Fibroblast of skin of right quadriceps (primary cell): ENCODE measurements at regions not wholly inside any gene's neighbourhood (a gene's known extent, or its start where the extent isn't known, plus 50 kb on each side); places are given as distances from the start of the nearest gene placed in this dataset.

Experiments
- DNase-seq: peaks from one replicate; pipeline ENCODE4 v3.0.0-alpha.2; 2013

DNA sequence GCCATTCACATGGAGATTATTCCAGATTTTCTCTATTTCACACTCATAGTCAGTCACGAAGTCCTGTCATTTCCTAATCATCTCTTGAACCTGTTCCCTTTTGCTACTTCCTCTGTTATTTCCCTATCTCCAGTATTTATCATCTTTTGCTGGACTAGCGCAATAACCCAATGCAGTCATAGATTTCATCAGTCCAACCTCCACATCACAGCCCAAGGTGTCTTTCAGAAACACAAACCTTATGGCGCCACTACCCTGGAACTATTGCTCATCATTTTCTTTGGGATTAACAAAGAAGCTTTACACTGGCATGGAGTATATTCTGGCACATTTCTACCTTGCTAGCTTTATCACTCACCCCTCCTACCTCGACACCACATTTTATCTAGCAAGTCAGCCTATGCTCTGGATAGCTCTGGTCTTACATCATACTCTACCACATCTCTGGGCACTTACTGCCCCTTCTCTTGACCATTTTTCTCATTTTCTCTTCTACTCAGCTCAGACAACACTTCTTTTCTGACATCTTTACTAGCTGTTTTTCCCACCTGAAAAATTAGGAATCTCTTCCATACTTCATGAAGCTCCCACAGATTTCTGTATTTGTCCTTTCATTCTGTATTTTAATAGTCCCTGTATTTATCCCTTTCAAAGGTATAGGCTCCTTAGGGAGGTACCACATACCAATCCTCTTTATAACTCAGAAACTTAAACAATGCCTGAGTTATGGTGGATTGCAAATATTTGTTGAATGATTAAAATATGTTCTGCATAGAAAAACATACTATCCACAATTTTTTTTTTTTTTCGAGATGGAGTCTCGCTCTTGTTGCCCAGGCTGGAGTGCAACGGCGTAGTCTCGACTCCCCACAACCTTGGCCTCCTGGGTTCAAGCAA lies 534.7 kb downstream of the KLF12 start:
- DNase-seq, result no peak

DNA sequence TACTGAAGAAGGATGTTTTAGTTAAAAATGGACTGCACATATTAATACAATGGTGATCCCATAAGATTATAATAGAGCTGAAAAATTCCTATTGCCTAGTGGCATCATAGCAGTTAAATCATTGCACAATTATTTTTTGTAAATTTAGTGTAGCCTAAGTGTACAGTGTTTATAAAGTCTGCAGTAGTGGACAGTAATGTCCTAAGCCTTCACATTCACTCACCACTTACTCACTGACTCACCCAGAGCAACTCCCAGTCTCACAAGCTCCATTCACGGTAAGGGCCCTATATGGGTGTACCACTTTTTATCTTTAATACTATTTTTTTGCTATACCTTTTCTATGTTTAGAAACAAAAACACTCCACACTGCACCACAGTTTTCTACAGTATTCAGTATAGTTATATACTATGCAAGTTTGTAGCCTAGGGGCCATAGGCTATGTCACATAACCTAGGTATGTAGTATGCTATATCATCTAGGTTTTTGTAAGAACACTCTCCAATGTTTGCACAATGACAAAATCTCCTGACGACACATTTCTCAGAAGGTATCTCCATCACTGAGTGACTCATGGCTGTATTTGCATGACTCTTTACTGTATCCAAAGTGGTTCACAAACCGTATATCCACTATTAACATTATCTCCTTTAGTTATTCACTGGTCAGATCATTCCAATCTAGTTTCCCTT lies 536.0 kb downstream of the KLF12 start:
- peak; percentile 46 for DNase-seq

DNA sequence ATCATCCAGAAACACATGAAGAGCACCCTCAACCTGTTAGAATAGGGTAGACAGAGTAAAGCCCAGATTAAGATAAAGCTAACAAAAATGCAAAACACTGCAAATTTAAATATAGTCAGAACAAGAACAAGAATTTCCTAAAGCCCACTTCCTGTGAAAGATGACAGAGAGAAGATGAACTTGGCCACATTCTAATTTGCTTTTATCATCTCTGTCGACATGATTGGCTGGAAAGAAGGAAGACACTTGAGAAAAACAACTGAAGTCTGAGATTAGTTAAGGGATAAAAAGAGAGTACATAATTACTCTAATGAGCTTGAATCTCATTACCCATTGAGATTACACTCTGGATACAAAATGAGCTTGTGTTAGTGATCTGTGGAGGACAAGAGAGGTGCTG lies 537.6 kb downstream of the KLF5 start:
- DNase-seq, result no peak

DNA sequence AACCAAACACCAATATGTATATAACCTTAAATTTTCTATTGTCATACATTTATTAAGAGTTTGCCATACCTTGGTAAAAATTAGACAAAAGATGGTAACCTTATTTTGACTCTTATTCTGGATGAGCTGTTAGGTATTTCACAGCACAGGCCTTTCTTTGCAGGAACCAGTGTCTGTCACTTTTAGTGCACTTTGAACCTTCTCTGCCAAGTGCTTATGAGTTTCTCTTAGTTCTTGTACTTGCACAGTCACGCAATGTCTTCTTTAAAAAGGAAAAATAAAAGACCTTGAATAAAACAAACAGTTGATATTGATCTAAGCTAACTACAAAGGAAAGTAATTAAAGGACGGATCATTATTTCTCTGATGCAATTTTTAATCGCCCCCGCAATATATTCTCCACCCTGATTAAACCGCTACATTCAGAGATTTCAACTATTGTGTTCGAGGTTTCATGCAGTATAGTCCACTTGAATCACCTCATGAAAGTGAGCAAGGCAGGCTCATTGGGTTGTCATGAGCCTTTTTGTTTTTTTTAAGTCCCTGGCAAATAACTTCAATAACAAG lies 534.5 kb downstream of the KLF5 start:
- DNase-seq, result no peak

DNA sequence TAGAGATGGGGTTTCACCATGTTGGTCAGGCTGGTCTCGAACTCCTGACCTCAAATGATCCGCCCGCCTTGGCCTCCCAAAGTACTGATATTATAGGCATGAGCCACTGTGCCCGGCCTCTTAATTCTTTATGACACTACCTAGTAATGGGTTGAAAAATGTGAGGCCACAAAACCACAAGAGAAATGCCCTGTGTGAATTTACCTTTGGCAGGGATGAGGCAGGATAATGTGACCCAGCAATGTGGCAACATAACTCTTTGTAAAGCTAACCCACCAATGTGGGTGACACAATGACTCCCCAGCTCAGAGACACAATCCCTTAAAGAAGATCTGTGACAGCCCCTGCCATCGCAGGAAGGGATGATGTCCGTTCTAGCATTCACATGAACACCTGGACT lies 533.1 kb downstream of the KLF5 start:
- no peak for DNase-seq

DNA sequence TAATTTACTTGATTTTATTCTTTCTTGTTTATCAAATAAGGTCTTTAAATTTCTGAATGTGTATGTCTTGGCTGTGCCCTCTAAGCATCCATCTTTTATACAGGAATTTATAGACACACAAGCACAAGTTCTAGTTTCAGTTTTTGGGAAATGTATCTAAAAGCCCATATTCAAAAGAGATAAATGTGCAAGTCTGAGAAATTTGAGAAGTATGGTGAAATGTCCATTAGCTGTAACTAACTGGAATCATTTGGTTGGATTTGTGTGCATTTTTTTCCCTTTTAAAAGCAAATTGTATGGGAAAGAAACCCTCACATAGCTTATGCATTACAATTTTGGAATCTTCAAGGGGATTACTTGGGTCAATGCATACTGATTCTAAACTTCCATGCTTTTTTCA lies 532.0 kb downstream of the KLF5 start:
- DNase-seq, result no peak

DNA sequence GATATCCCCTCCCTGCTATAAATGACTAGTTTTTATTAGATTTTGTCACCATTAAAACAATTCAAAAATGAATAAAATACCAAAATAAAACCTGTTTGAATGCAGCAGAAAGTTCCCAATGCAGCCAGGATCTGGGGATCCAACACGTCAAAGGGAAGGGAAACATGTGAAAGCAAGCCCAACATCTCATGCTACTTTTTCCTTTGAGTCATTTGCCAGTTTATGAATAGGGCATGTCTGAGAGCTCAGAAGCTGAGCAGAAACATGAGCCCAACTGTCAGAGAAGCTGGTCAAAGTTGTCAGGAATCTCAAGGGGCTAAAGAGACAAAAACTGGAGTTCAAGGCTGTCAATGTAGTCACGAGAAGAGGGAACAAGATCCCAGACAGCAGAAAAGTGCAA lies 526.4 kb downstream of the KLF5 start:
- DNase-seq, result no peak

DNA sequence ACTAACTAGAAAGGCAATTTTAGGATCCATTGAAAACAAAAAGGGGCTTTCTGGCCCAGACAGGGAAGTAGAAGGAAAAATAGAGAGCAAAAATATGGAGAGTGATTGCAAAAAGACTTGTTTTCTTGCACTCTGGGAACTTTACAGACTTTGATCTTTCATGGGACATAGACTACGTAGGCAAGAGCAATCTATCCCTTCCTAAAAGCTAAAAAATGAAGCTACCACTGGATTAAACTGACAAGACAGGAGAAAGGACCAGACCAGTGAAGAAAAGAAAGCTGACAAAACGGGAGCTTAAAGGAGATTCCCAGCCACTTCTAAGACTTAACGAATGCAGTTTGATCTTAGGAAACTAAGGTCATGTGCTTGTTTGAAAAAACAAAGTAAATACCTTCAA lies 524.5 kb downstream of the KLF5 start:
- no peak for DNase-seq

DNA sequence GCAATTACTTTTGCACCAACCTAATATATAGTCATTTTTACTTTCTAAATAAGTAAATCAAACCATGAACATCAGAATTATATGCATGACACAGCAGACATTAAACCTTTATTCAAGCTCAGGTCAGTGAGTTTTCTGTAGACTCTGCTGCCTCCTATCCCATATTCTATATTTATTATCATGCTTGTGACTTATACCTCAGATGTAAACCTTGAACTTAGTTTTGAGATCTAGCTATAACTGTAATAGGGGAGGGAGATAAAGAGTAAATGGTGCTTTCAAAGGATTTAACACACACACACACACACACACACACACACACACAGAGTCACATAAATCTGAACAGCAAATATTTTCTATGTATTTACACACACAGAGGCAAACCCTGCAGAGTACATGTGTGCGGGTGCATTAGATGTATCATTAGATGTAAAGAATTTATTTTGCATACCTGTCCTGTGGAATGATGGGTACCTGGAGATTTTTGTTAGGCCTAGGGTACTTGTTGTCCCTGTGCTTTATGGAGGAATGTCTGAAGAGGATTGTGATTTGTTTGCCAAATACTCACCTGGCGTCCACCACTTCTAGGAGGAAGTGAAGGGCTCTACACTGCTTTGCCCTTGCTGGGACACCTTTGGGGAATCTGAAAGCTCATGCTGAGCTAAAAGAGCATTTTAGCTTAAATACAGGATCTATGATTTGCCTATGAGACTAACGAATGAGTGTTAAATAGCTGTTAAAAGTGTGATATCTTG lies 521.9 kb downstream of the KLF5 start:
- DNase-seq, result no peak

DNA sequence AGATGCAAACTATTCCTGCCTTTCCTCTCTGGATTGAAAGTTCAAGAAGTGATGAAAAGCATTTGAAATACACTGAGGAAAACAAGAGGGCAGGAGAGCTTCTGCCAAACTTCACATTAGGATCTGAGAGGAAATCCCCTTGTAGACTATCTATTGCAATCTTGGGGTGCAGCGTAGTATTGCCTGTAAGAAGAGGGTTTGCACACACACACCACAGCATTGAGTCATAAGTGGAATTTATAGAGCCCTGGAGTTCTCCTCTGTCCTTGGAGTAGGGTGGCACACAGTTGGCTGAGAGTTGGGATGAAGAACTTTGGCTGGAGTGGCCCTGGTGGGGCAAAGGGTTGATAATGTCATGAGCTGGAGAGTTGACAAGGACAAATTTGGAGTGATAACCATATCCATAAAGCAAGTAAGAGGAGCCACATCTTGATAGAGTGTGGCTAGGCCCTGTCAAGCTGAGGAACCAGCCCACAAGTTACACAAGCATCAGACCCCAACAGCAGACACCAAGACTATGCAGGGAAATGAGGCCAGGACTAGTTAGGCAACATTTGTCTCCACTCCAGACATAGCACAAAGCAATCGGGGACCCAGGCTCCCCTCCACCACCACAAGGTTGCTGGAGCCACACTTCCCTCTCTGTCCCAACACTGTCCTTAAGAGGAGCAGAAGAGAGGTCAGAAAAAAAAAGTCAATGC lies 520.9 kb downstream of the KLF5 start:
- no peak for DNase-seq

DNA sequence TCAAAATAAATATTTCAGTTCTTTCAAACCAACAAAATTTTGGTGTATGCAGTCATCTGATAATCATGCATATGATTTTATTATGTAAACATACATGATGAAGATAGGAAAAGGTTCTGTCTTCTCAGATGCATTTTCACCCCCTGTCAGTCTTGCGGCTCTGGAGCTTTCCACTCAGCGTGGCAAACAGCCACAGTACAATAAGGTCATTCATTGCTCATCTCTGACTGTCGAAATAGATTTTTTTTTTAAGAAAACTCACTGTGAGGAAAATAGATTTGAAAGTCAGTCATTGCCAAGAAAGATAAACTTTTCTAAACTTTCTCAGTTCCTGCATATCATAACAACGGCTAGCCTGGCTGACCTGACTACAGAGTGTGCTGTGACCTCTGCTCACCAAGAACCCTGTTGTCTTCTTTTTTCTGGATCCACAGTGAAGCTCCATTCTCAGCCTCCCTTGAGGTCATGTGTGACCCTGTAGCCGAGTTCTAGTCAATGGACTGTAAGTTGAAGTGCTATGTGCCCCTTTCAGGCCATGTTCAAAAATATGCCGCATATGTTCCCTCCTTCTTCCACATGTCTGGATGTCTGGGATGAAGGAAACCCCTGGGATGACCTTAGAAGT lies 519.6 kb downstream of the KLF5 start:
- DNase-seq, result no peak

DNA sequence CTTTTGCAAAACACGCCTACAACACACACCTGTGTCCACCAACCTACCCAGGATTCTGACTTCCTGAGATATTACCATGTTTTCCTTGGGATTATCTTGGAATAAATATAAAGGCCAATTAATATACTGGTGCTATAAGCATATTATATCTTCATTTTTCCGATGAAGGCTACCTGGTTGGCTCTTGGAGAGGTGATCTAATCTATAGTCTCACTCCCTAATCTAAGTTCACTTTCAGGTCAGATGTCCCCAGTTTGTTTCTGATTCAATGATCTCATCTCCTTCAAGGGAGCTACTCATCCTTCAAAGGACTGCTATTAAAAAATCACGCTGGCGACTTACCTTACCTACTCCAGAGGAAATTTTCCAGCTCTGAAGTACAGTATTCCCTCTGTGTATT lies 517.5 kb downstream of the KLF5 start:
- no peak for DNase-seq

DNA sequence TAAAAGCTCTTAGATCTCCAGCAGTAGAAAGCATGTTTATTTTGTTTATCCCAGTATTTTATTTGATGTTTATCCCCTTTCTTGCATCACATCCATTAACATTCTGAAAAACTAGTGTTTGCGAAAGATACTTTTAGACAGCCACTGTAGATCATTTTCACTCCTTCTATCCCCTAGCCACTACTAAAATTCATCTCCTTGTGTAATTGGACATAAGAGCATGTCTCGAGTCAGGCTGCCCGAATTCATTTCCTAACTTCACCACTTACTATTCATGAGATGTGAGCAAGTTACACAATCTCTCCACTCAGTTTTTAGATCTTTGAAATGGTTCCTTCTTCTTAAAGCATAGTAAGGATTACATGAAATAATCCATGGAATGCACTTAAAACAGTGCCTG lies 514.0 kb downstream of the KLF5 start:
- DNase-seq, result no peak

DNA sequence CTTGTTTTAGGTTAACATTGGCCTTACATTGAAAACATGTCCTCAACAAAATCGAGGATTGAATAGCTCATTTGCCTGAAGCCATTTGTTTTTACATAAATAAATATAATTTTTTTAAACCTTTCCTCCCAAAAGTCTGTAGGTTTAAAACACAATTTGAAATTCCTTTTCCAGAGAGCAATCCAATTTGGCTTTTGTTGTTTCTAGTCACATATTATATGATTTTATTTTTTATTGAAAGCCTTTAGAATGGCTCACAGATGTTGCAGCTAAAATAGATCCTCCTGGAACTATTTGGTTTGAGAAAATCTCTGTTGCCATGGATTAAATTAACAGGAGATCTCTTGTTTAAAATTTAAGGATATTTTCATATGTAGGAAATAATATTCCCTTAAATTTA lies 512.6 kb downstream of the KLF5 start:
- no peak for DNase-seq

DNA sequence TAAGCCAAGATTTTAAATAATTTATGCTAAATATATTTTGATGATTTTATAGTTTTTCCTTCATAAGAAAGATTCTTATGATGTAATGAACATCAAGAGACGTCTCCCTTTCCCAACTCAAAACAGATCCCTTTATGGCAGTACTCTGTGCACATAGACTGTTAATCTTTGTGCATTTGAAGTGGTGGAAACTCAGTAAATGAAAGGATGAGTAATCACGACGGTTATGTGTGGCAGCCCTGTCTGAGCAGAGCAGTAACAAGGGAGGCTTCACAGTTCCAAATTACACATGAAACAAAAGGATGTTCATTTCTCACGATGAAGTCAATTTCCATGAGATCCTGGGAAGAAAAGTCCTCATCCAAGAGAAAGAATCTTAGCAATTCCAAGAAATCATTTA lies 498.1 kb downstream of the KLF5 start:
- peak; percentile 11 for DNase-seq

DNA sequence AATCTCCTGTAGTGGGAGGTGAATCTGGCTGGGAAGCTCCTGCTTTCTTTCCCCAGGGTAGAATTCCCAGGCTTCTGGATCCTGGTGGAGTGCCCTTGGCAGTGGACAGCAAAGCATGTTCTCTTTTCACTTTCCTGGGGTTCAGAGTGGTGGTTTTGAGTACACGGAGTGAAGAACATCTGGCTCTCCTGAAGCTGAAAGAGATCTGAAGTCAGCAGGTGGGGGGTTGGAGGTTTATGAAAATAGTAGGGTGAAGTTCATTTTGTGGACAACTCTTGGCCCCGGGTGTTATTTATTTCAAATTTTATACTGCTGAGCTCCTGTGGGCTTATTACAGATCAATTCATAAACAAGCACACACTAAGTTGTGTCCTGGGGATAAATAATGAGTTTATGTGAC lies 497.3 kb downstream of the KLF5 start:
- DNase-seq, result no peak

DNA sequence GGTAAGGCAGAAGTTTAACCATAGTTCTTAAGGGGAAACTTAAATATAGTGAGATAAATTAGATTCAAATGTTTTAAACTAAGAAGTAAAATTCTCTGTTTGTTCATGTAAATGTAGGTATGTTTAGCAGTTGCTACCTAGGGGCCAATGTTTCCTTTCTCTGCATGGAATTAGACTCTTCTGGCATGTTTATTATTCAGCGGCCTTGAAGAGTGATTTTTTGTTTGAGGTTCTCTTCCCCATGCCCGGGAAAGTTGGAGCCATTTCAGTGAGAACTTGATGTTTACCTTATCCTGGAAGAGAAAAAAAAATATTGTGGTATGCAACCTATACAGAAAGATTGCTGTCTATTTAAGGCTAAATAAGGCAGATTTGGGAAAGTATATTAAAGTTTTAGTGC lies 492.9 kb downstream of the KLF5 start:
- no peak for DNase-seq

DNA sequence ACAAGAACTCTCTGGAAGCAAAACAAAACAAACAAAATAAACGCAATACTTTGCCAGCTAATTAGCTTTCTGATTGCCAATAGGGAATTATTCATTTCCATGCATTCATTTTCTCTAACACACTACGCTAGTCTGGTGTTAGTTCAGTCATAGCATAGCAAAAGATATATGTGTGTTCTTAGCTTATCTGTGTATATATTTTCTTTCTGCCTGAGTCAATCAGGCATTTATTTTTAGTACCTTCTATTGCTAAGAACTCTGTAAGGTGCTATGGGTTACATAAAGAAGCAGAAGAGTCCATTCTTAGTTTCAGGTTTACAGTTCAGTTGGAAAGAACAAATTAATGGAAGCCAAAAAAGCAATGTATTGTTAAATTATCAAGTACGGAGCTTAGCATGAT lies 490.9 kb downstream of the KLF5 start:
- DNase-seq, result no peak

DNA sequence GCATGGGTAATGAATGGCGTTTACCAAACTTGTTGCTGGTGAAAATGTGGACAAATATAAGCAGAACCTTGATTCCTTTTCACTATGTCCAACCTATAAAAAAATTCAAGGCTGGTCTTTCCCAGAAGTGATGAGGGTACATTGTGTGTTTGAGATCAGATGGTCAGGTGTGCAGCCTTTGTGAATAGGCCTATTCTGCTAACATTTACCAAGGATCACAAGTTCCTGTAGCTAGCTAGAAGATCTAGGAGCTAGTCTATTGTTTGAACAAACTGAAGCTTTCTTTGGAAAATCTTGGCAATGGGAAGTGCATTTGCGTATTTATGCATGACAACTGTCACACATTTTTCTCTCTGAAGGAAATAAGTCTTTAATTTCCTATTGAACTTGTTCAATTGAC lies 489.6 kb downstream of the KLF5 start:
- DNase-seq, result no peak

DNA sequence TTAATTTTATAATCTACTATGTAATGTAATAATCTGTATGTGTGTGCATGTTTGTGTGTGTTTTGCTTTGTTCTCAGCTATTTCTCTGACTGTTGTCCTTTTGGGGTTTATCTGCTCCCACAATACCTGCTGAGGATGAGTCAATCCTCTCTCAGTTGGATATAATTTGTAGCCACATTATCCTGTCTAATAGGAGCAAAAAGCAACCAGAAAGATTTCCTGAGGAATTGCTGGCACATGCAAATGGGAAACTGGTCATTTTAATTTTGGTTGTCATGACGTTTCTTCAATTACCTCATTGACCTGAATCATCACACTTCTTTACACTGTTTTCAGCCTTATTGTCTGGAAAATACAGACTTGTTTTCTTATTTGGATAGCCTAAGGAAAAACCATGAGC lies 488.4 kb downstream of the KLF5 start:
- no peak for DNase-seq

DNA sequence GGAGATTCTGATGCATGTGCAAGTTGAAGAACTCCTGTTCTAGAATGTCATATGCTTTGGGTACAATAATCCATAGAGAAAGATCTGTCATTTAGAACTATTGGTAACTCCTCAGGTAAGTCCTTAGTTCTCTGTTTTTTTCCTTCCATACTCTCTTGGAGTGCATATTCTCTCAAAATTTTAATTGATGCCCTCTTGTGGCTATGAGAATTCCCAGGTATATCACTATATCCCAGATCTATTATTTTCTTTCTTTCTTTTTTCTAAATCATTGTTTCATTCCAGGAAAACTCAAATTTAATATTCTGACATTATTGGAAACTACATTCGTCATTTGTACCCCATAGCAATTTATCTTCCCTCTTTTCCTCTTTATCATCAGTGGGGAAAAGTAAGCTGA lies 485.4 kb downstream of the KLF5 start:
- DNase-seq, result no peak

DNA sequence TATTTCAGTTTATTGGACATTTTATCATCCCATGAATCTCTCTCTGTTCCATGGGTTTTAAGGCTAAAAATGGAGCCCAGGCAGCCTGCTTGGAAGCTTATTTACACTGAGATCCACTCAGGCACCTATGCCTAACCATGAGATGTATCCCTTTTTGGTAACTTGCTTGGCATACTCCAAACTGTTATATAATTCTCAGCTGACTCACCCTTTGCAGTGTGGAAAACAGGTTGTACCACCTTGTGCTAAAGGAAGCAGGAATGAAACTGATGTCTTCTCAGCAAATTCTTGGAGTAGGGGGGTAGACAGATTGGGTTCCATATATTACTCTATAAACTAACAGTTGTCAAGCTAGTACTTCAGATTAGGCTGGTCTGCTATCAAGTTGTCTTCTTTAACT lies 483.6 kb downstream of the KLF5 start:
- DNase-seq, result no peak
